Putamen (tissue), 1 donor: ENCODE measurements at regions not wholly inside any gene's neighbourhood (a gene's known extent, or its start where the extent isn't known, plus 50 kb on each side); places are given as distances from the start of the nearest gene placed in this dataset.
"Not testable (repeated sequence)": the region's sequence is repeated elsewhere in the genome, so short reads cannot be mapped to it uniquely, and the experiment has no call there.

Experiments used
- DNase-seq: peaks from one replicate; pipeline ENCODE4 v3.0.0-alpha.2; 2016; ENCODE audit warnings: low spot score

- no peak for DNase-seq
Observed at GRCh38 chr7:65744406-65744805, 128.5 kb upstream of the VKORC1L1 start.

GRCh38 chr7:65746398-65746669 lies 126.5 kb upstream of the VKORC1L1 start:
- DNase-seq, result no peak

DNA sequence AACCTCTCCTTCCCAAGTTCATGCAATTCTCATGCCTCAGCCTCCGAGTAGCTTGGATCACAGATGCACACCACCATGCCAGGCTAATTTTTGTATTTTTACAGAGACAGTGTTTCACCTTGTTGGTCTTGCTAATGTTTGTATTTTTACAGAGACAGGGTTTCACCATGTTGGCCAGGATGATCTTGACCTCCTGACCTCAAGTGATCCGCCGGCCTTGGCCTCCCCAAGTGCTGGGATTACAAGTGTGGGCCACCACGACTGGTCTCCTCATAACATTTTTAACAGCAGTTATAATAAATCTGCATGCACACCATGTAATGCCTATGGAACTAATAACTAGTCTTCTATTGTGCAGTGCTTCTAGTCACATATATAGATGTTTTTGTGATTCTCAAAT lies 123.8 kb upstream of the VKORC1L1 start:
- DNase-seq, result no peak

GRCh38 chr7:65749518-65749917 lies 123.4 kb upstream of the VKORC1L1 start:
- DNase-seq, result no peak

DNA sequence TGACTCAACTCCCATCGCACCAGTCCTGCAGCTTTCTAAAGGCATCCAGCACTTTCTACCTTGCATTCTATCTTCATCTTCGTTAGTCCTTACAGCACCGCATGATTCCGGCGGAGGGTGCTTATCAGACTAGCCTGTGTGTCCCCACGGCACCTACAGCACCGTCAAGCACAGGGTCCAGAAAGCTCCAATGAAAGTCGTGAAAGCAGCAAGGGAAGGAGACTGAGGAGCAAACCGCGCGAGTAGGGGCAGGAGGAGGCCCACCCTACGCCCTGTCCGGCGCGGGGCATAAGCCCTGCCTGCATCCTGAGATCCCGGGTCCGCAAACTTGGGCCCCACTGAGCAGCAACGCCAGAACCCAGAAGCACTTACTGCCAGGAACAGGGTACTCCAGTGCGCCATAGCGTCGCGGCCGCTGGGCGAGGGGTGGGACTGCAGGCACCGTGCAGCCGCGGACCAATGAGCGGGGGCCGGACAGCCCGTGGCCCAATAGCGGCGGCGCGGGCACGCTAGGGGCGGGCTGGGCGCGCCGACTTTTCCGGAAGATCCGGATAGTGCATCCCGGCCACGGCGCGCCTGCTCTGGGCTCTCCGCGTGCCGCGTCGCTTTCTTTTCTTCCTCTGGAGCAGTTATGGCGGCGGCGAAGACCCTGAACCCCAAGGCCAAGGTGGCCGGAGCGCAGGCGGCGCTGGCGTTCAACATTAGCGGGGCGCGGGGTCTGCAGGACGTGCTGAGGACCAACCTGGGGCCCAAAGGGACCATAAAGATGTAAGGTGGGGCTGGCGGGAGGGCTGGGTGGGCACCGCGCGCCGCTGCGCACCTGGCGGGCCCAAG lies 122.1 kb upstream of the VKORC1L1 start:
- peak; percentile 92 for DNase-seq

- not testable (repeated sequence) for DNase-seq
Observed at GRCh38 chr7:65754070-65754469, 118.8 kb upstream of the VKORC1L1 start.

DNA sequence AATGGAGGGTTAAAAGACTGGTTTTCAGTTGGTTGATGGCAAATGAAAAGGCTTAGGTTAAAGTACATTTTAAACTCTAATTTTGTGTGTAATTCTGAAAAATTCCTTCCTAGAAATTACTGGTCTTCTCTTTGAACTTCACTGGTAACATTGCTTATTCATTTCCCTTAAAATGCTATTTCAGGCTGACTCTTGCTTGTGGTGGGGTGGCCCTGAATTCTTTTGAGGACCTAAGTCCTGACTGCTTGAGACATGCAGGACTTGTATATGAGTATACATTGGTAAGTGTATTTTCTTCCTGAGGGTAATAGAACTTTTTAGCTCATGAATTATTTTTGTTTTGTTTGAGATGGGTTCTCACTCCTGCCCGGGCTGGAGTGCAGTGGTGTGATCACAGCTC lies 113.9 kb upstream of the VKORC1L1 start:
- DNase-seq, result not testable (repeated sequence)

- not testable (repeated sequence) for DNase-seq
Observed at GRCh38 chr7:65762712-65763111, 110.2 kb upstream of the VKORC1L1 start.

DNA sequence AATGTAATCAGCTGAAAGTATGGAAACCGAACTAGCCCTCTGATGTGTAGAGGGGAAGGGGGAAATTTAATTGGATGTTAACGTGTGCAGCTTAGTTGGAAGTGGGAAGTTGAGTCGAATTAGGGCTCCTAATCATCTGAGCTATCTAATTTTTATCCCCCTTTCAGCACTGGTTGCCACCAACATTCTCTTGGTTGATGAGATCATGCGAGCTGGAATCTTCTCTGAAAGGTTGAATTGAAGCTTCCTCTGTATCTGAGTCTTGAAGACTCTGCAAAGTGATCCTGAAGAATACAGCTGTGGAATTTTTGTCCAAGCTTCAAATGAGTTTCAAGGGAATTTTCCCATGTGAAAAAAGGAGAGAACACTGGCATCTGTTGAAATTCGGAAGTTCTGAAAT lies 109.8 kb upstream of the VKORC1L1 start:
- not testable (repeated sequence) for DNase-seq

- peak; percentile 94 for DNase-seq
Observed at GRCh38 chr7:65770473-65771225, 102.2 kb upstream of the VKORC1L1 start.

- not testable (repeated sequence) for DNase-seq
Observed at GRCh38 chr7:65771226-65771569, 101.7 kb upstream of the VKORC1L1 start.

GRCh38 chr7:65776677-65777076 lies 96.2 kb upstream of the VKORC1L1 start:
- not testable (repeated sequence) for DNase-seq

GRCh38 chr7:65789943-65790342 lies 82.9 kb upstream of the VKORC1L1 start:
- not testable (repeated sequence) for DNase-seq

- not testable (repeated sequence) for DNase-seq
Observed at GRCh38 chr7:65791788-65792187, 81.1 kb upstream of the VKORC1L1 start.

DNA sequence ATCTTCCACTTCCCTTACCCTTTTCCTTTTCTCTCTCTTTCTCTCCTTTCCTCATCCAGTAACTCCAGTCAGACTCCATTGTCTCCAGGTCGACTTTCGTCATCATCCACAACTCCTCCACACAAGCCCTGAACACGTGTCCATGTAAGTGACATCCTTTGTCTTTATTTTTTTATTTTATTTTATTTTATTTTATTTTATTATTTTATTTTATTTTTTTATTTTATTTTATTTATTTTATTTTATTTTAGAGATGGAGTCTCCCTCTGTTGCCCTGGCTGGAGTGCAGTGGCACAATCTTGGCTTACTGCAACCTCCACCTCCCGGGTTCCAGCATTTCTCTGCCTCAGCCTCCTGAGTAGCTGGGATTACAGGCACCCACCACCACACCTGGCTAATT lies 80.1 kb upstream of the VKORC1L1 start:
- DNase-seq, result not testable (repeated sequence)

DNA sequence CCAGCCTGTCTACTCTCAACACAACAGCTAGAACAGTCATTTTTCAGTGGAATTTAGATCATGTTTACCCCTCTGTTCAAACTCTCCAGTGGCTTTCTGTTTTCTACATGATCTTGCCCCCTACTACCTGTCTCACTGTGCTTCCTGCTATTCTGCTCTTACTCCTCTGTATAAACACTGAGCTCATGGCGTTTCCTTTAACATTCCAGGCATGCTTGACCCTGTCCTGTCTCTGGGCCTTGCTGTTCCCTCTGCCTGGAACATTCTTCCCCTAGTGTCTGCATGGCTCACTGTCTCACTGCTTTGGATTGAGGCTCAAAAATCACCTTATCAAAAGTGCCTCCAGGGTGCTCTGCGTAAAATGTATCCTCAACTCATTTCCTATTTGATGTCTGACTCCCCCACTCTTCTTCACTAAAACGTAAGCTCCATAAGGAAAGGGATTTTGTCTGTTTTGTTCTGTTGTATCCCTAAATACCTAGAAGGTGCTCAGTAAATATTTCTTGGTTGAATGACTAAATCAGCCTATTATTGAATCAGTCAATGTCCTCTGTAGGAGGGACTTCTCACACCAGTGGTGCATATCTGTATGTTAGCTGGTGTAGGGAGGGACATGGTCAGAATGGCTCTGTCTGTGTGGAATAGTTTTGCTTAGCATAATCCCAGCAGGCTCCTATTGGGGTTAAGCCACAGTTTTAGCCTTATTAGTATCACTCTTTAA lies 78.0 kb upstream of the VKORC1L1 start:
- not testable (repeated sequence) for DNase-seq

DNA sequence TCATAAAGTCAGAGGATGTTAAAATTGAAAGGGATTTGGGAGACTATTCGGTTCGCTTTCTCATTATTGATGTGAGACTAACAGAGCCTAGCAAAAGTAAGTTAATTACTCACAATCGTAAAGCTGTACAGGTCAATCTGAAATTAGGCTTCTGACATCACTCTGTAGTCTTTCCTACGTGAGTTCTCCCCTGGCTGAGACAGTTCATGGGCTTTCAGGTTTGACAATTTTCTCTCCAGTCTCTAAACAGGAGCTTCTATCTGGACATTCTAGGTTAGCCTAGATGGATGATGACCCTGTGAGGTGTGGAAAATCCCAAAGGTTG lies 77.5 kb upstream of the VKORC1L1 start:
- not testable (repeated sequence) for DNase-seq

GRCh38 chr7:65796205-65796604 lies 76.7 kb upstream of the VKORC1L1 start:
- no peak for DNase-seq

GRCh38 chr7:65797086-65797485 lies 75.8 kb upstream of the VKORC1L1 start:
- DNase-seq, result not testable (repeated sequence)

GRCh38 chr7:65797566-65797965 lies 75.3 kb upstream of the VKORC1L1 start:
- DNase-seq, result not testable (repeated sequence)

- DNase-seq, result peak; percentile 46
Observed at GRCh38 chr7:65798111-65799075, 74.5 kb upstream of the VKORC1L1 start.

- DNase-seq, result not testable (repeated sequence)
Observed at GRCh38 chr7:65800191-65800590, 72.7 kb upstream of the VKORC1L1 start.
